GM12874 (cell line): ENCODE measurements at regions not wholly inside any gene's neighbourhood (a gene's known extent, or its start where the extent isn't known, plus 50 kb on each side); places are given as distances from the start of the nearest gene placed in this dataset.

ENCODE experiments used
- CTCF ChIP-seq: IDR thresholded peaks from 2 replicates; pipeline ENCODE4 v1.5.1; 2011; ENCODE audit warnings: low read depth, mild to moderate bottlenecking, control low read depth, low read length, moderate library complexity; ENCODE audit not compliant: insufficient read depth

DNA sequence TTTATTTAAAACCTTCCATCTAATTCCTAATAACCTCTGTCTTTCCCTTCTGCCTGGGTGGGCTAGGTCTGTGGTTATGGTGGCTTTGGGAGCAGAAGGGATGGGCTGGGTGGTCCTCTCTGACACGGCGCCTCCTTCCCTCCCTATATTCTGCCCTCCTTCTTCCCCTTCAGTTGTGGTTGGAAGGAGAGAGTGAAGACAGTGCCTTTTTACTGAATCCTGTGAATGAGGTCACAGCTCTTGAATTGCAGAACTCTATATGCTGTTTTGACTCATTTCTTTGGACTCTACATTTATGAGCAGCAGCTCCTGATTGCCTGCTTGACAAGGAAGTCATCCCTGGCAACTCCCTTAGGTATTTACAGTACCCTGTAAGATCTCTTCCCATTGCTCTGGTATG lies 256.0 kb upstream of the ELAC2 start:
- TF ChIP-seq CTCF: no peak

DNA sequence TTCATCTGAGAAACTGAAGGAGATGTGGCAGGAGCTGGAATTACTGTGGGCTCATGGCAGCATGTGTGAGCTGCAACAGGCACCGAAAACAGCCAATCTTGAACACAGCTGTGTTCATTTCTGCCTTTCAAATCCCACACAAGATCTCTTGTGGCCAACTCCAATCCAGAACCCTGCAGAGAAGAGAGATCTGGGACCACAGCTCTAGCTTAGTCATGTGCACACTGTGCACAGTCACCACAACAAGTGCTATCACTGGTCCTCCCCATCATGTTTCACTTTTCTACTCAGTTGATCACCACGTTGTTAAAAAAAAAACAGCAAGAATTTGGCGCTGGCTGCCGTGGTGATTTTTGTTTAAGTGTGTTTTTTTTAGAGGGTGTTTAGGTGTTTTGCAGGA lies 254.5 kb upstream of the ELAC2 start:
- no peak for TF ChIP-seq CTCF

DNA sequence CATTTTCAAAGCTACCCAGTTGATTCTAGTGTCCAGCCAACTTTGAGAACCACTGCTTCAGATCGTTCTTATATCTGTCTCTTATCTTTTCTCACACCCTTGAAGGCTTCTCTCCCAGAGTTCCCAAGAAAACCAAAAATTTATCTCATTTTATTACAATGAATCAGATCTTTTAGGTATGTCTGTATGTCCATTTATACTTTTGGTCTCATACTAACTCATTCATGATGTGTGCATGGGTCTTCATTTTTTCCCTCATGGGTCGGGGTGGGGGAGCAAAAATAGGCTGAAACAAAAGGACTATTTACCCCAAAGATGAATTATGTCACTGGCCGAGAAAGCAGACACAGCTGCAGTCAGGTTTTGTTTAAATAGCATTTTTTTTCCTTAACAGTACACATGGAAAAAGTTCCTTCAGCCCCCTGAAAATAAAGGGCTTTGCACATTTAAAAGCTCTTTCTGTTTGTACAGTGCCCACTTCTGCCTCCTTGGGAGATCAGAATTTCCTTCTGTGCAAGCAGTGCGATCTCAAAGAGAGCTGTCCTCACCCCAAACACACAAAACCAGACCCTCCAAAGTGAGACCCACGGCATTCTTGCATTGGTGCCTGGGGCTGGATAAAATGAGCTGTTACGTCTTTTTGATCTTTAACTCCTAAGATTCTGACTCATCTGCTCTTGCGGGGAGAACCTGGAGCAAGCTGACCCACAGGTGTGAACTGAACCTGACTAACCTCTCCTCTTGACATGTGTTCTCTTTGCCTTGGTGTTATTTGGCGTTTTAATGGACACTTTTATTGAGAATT lies 251.2 kb upstream of the ELAC2 start:
- no peak for TF ChIP-seq CTCF

GRCh38 chr17:13266606-13267005 lies 248.8 kb upstream of the ELAC2 start:
- no peak for TF ChIP-seq CTCF

DNA sequence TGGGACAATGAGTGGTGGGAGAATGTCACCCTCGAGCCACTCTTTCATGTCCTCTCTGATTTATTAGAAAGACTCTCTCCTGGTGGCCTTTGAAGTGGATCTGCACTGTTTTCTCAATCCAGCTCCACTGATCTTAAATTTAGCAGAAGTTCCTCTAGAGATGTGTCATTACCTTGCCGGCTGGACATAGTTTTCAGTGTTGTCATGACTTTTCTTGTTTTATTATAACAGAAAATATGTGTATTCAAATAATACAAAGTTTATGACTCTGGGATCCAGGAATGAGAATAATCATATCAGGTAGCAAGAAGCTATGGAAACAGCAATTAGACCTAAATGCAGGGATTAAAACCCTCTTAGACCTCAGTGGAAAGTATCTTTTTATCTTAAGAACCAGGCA lies 247.5 kb upstream of the ELAC2 start:
- no peak for TF ChIP-seq CTCF

GRCh38 chr17:13263746-13264145 lies 245.9 kb upstream of the ELAC2 start:
- TF ChIP-seq CTCF: no peak

GRCh38 chr17:13256545-13256944 lies 238.7 kb upstream of the ELAC2 start:
- TF ChIP-seq CTCF: no peak
